T-helper 2 cell treated with Interferon-gamma antibody and Interleukin-4, amounts not matched to agents 5 μg/mL and 100 μg/mL, for 36 hours (primary cell): ENCODE measurements at regions not wholly inside any gene's neighbourhood (a gene's known extent, or its start where the extent isn't known, plus 50 kb on each side); places are given as distances from the start of the nearest gene placed in this dataset.
"Not testable (repeated sequence)": the region's sequence is repeated elsewhere in the genome, so short reads cannot be mapped to it uniquely, and the experiment has no call there.

Source experiments
- DNase-seq: peaks from one replicate; pipeline ENCODE4 v3.0.0; 2021; ENCODE audit warnings: low spot score
- H3K27ac Mint-ChIP-seq: one replicate; pipeline ENCODE4 v1.8.0; 2021; ENCODE audit warnings: mild to moderate bottlenecking, mixed read lengths
- H3K27me3 Mint-ChIP-seq: one replicate; pipeline ENCODE4 v1.8.0; 2021; ENCODE audit warnings: low read depth, mixed read lengths
- H3K36me3 Mint-ChIP-seq: one replicate; pipeline ENCODE4 v1.8.0; 2021; ENCODE audit warnings: low read depth, mixed read lengths
- H3K4me1 Mint-ChIP-seq: one replicate; pipeline ENCODE4 v1.8.0; 2021; ENCODE audit warnings: low read depth, mixed read lengths
- H3K4me3 Mint-ChIP-seq: one replicate; pipeline ENCODE4 v1.8.0; 2022; ENCODE audit warnings: mild to moderate bottlenecking, moderate library complexity, mixed read lengths
- H3K9me3 Mint-ChIP-seq: one replicate; pipeline ENCODE4 v1.8.0; 2021; ENCODE audit warnings: mixed read lengths

DNA sequence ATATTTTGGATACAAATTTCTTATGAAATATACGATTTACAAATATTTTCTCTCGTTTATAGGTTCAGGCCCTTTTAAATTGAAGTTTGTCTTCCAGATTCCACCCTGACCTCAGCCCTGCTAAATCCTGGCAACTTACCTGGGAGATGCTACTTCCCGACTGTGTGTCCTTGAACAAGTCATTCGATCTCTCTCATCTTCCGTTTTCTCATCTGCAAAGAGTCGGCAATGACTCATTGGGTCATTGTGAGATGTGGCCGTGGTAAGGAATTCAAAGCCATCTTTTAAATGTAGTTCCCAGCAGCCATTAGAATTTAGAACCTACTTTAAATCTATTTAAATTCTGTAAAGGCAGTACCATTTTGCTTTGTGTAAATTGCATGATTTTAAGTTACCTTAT is 72.5 kb downstream of the LHX2 start:
- no peak for DNase-seq
- H3K36me3 Mint-ChIP-seq = no peaks in the 10 kb centered on the region
- H3K4me1 Mint-ChIP-seq = no peaks in the 10 kb centered on the region
- H3K9me3 Mint-ChIP-seq = peaks cover 5% of the 10 kb centered on the region
- no peak overlapping the region for H3K4me3 Mint-ChIP-seq
- H3K27ac Mint-ChIP-seq = no peak overlapping the region
- H3K27me3 Mint-ChIP-seq = peaks cover 14% of the 10 kb centered on the region

DNA sequence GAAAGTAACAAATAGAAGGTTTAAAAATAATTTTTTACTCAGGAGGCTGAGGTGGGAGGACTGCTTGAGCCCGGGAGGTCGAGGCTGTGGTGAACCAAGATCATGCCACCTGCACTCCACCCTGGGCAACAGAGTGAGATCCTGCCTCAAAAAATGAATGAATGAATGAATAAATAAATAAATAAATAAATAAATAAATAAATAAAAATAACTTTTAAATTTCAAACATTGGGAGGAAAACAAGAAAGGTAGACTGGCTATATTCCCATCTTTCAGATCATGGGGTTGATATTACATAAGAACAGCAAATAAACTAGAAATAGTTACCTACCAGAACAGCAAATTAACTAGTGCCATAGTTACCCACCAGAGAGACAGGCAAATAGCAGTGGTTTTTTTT is 75.7 kb downstream of the LHX2 start:
- no peak overlapping the region for H3K27ac Mint-ChIP-seq
- H3K4me1 Mint-ChIP-seq = no peaks in the 10 kb centered on the region
- H3K27me3 Mint-ChIP-seq = peaks cover 14% of the 10 kb centered on the region
- H3K9me3 Mint-ChIP-seq = peaks cover 5% of the 10 kb centered on the region
- no peaks in the 10 kb centered on the region for H3K36me3 Mint-ChIP-seq
- no peak for DNase-seq
- H3K4me3 Mint-ChIP-seq = no peak overlapping the region

- H3K4me3 Mint-ChIP-seq = no peak overlapping the region
- no peak overlapping the region for H3K27ac Mint-ChIP-seq
- no peaks in the 10 kb centered on the region for H3K4me1 Mint-ChIP-seq
- DNase-seq = no peak
- no peaks in the 10 kb centered on the region for H3K36me3 Mint-ChIP-seq
- peaks cover 5% of the 10 kb centered on the region for H3K9me3 Mint-ChIP-seq
- peaks cover 12% of the 10 kb centered on the region for H3K27me3 Mint-ChIP-seq
Observed at GRCh38 chr9:124088476-124088837, 76.9 kb downstream of the LHX2 start.

- not testable (repeated sequence) for H3K4me3 Mint-ChIP-seq, H3K27ac Mint-ChIP-seq, H3K27me3 Mint-ChIP-seq, H3K9me3 Mint-ChIP-seq, H3K4me1 Mint-ChIP-seq, DNase-seq, H3K36me3 Mint-ChIP-seq
Observed at GRCh38 chr9:124089631-124090488, 78.3 kb downstream of the LHX2 start.

DNA sequence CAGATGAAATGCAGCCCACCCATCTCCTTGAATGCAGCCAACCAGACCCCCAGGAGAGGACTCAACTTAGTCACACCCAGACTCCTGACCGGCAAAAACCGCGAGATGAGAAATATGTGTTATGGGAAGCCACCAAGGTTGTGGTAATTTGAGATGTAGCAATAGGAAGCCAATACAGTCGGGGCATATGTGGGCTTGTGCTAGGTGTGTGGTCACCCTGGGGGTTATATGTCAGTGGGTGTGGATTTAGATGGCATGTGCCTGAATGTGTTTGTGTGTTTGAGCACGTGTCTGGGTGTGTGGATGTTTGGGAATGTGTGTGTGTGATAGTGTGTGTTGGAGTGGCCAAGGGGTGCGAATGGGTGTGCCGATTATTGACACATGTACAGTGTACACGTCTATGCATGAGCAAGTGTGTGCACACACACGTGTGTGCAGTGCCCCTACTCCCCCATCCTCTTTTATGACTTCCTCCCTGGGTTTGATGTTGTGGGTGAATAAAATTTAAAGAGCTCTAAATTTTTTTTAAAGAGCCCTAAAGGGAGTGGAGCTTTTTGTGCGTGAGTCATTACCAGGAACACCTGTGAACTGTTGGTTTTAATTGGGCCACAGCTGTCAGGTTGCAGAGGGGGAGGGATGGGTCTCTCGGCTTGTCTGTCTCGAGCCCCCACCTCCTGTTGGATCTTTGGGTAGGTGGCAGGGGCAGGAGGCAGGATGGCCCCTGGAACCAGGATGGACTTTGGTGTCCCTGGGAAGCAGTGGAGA is 86.8 kb downstream of the LHX2 start:
- no peaks in the 10 kb centered on the region for H3K9me3 Mint-ChIP-seq
- H3K27me3 Mint-ChIP-seq = peaks cover 3% of the 10 kb centered on the region
- no peaks in the 10 kb centered on the region for H3K4me1 Mint-ChIP-seq
- no peaks in the 10 kb centered on the region for H3K36me3 Mint-ChIP-seq
- DNase-seq = no peak
- H3K27ac Mint-ChIP-seq = no peak overlapping the region
- H3K4me3 Mint-ChIP-seq = no peak overlapping the region

GRCh38 chr9:124099860-124100259 is 88.3 kb downstream of the LHX2 start:
- Mint-ChIP-seq H3K27me3 (peaks cover 3% of the 10 kb centered on the region), H3K9me3 (no peaks in the 10 kb centered on the region), H3K27ac (no peak overlapping the region), H3K4me1 (no peaks in the 10 kb centered on the region), H3K4me3 (no peak overlapping the region), H3K36me3 (no peaks in the 10 kb centered on the region)
- DNase-seq = no peak

DNA sequence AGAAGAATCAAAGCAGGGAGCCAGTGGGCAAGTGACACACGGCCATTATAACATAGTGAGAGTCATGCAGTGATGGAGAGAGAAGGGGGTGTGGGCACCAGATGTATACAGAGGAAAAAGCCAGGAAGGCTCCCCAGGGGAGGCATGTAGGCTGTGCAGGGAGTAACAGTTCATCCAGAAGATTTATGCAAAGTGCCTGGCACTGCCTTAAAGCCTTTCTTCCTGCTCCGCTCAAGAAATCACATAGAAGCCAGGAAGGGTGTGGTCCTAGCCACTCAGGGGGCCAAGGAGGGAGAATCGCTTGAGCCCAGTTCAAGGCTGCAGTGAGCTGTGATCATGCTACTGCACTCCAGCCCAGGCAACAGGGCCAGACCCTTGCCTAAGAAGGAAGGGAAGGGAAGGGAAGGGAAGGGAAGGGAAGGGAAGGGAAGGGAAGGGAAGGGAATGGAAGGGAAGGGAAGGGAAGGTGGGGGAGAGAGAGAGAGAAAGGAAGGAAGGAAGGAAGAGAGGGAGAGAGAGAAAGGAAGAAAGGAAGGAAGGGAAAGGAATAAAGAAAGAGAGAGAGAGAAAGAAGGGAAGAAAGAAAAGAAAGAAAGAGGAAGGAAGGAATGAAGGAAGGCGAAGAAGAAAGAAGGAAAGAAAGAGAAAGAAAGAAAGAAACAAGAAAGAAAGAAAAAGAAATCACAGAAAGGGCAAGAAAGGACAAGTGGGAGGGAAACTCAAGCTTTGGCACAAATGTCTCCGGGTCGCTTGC is 89.8 kb downstream of the LHX2 start:
- Mint-ChIP-seq H3K4me1 (no peaks in the 10 kb centered on the region), H3K36me3 (no peaks in the 10 kb centered on the region), H3K4me3 (no peak overlapping the region), H3K9me3 (no peaks in the 10 kb centered on the region), H3K27me3 (peaks cover 3% of the 10 kb centered on the region), H3K27ac (no peak overlapping the region)
- DNase-seq = no peak

DNA sequence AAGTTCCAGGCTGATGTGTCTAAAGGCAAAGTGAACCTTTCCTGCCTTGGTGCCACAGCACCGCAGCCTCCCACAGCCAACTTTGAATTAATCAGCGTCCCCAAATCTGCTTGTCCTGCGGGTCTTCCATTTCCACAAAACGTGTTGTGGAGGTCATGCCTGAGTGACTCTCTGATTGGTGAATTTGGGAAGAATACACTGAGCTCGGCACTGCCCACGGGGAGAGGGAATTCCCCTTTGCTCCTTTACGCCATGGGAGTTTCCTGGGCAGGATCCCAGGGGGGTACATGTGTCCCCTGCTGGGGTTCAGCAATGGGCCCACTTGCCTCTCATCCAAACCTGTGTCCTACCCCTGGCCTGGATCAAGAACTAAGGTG is 90.4 kb downstream of the LHX2 start:
- Mint-ChIP-seq H3K27ac (no peak overlapping the region), H3K4me1 (no peaks in the 10 kb centered on the region), H3K27me3 (peaks cover 3% of the 10 kb centered on the region), H3K9me3 (no peaks in the 10 kb centered on the region), H3K36me3 (no peaks in the 10 kb centered on the region), H3K4me3 (no peak overlapping the region)
- DNase-seq = no peak

DNA sequence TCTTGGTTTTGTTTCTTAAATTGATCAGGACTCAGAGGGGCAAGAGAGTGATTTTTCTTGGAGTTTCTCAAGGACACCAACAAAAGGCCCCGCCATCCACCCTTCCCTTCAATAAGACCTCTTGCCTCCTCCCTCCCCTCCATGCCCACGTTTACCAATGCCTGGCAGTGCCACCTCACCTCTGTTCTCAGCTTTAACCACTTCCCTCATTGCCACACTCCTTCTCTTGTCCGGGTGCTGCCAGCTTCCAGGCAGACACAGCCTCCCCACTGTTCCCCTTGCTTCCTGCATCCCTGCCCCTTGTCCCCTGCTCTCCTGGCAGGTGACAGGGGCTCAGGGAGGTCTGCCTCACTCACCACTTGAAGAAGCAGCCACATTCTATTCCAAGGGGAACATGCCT is 90.8 kb downstream of the LHX2 start:
- Mint-ChIP-seq H3K27me3 (peaks cover 3% of the 10 kb centered on the region), H3K36me3 (no peaks in the 10 kb centered on the region), H3K27ac (no peak overlapping the region), H3K4me3 (no peak overlapping the region), H3K9me3 (no peaks in the 10 kb centered on the region), H3K4me1 (no peaks in the 10 kb centered on the region)
- DNase-seq = no peak

GRCh38 chr9:124105266-124105665 is 93.7 kb downstream of the LHX2 start:
- Mint-ChIP-seq H3K27ac (no peak overlapping the region), H3K9me3 (no peaks in the 10 kb centered on the region), H3K4me1 (no peaks in the 10 kb centered on the region), H3K36me3 (no peaks in the 10 kb centered on the region), H3K27me3 (peaks cover 3% of the 10 kb centered on the region), H3K4me3 (no peak overlapping the region)
- DNase-seq = no peak

DNA sequence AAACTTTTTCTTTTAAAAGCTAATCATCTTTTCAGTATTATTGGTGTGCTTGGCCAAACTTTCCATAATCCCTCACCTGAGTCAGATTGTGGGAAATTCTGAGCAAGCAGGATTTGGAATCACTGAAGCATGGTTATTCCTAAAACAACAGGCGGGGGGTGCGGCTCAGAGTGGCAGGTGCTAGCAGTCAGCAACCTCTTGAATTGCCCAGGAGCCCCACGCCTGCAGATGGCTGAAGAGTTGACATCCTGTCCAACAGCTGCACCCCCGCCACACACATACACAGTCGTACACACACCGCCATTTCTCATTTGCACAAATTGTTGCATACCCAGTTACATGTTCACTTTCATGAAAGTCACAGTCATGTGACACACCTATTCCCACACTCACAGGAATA is 96.6 kb downstream of the LHX2 start:
- Mint-ChIP-seq H3K27me3 (no peaks in the 10 kb centered on the region), H3K27ac (no peak overlapping the region), H3K36me3 (no peaks in the 10 kb centered on the region), H3K9me3 (no peaks in the 10 kb centered on the region), H3K4me1 (no peaks in the 10 kb centered on the region), H3K4me3 (no peak overlapping the region)
- no peak for DNase-seq

GRCh38 chr9:124110307-124110915 is 98.8 kb downstream of the LHX2 start:
- Mint-ChIP-seq H3K4me1 (no peaks in the 10 kb centered on the region), H3K4me3 (no peak overlapping the region), H3K27ac (no peak overlapping the region), H3K9me3 (no peaks in the 10 kb centered on the region), H3K36me3 (no peaks in the 10 kb centered on the region), H3K27me3 (no peaks in the 10 kb centered on the region)
- peak; percentile 37 for DNase-seq

DNA sequence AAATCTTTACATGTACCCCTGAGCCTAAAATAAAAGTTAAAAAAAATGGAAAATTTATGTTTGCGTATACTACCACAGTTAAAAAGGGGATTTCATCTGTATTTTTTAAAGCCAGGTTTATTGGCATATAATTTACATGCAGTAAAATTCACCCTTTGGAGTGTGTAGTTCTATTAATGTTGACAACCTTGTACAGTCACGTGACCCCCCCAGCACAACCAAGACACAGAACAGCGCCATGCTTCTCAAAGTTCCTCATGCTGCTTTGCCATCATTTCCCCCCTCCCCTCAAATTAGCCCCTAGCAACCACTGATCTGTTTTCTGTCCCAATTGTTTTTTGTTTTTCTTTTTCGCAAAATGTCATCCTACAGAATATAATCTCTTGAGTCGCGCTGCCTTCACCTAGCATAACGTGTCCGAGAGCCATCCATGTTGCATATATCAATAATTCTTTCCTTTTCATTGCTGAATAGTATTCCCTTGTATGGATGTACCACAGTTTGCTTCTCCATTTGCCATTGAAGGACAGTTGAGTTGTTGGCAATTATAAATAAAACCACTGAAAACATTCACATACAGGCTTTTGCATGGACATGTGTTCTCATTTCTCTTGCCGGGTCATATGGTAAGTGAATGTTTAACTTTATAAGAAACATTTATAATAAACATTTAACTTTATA is 105.3 kb downstream of the LHX2 start:
- peaks cover 6% of the 10 kb centered on the region for H3K9me3 Mint-ChIP-seq
- no peaks in the 10 kb centered on the region for H3K36me3 Mint-ChIP-seq
- H3K27me3 Mint-ChIP-seq = peaks cover 5% of the 10 kb centered on the region
- no peaks in the 10 kb centered on the region for H3K4me1 Mint-ChIP-seq
- no peak for DNase-seq
- no peak overlapping the region for H3K4me3 Mint-ChIP-seq
- H3K27ac Mint-ChIP-seq = no peak overlapping the region
